HAP-1 (cell line): ENCODE measurements at regions not wholly inside any gene's neighbourhood (a gene's known extent, or its start where the extent isn't known, plus 50 kb on each side); places are given as distances from the start of the nearest gene placed in this dataset.

ENCODE experiments used
- DNase-seq, 2 experiments: peaks; one replicate each; pipeline ENCODE4 v3.0.0-alpha.2; 2016 to 2020; ENCODE audit warnings: low spot score in 2 of 2
- H3K27me3 ChIP-seq: fragments of 250-450 bp; sonication (Bioruptor Pico); 2 replicates; pipeline ENCODE4 v1.5.1; 2020; ENCODE audit warnings: low read depth, mild to moderate bottlenecking, moderate library complexity
- H3K36me3 ChIP-seq: fragments of 250-450 bp; sonication (Bioruptor Pico); replicated peaks from 2 replicates; pipeline ENCODE4 v1.5.1; 2020; ENCODE audit warnings: mild to moderate bottlenecking
- H3K4me1 ChIP-seq: fragments of 250-450 bp; sonication (Bioruptor Pico); 2 replicates; pipeline ENCODE4 v1.5.1; 2020; ENCODE audit warnings: mild to moderate bottlenecking
- H3K4me3 ChIP-seq: fragments of 250-450 bp; sonication (Bioruptor Pico); 2 replicates; pipeline ENCODE4 v1.5.1; 2020; ENCODE audit warnings: mild to moderate bottlenecking, moderate library complexity
- H3K9me3 ChIP-seq: fragments of 250-450 bp; sonication (Bioruptor Pico); 2 replicates; pipeline ENCODE4 v1.5.1; 2020; ENCODE audit warnings: mild to moderate bottlenecking, moderate library complexity
- in situ Hi-C: fragments of 300-500 bp; cut with MboI; formaldehyde crosslinking; loops from 3 replicates; pipeline ENCODE4 v1.14.3; 2020; ENCODE audit warnings: low sequenced_read_pairs, inconsistent platforms, mixed read lengths

GRCh38 chr2:20540587-20541293 is 93.9 kb downstream of the RHOB start:
- in situ Hi-C loops: no loop called here
- Histone ChIP-seq H3K4me1 (no peaks in the 10 kb centered on the region), H3K36me3 (no peaks in the 10 kb centered on the region), H3K27me3 (no peaks in the 10 kb centered on the region; the same call in 1 of the 2 replicates), H3K9me3 (no peaks in the 10 kb centered on the region), H3K4me3 (no peak overlapping the region)
- DNase-seq: no peak

- no peak for DNase-seq
These were observed 94.4 kb downstream of the RHOB start for GRCh38 chr2:20541294-20541640.

GRCh38 chr2:20541651-20542050 is 94.8 kb downstream of the RHOB start:
- no peaks in the 10 kb centered on the region for H3K4me1 ChIP-seq
- H3K4me3 ChIP-seq: no peak overlapping the region
- no peaks in the 10 kb centered on the region for H3K9me3 ChIP-seq
- in situ Hi-C loops: no loop called here
- no peaks in the 10 kb centered on the region for H3K36me3 ChIP-seq
- no peaks in the 10 kb centered on the region; the same call in 1 of the 2 replicates for H3K27me3 ChIP-seq
- DNase-seq: no peak

More at GRCh38 chr2:20541294-20541640, 94.4 kb downstream of the RHOB start:
- no peaks in the 10 kb centered on the region; the same call in 1 of the 2 replicates for H3K27me3 ChIP-seq
- H3K4me1 ChIP-seq: no peaks in the 10 kb centered on the region
- no peak overlapping the region for H3K4me3 ChIP-seq
- in situ Hi-C loops: no loop called here
- no peaks in the 10 kb centered on the region for H3K9me3 ChIP-seq
- no peaks in the 10 kb centered on the region for H3K36me3 ChIP-seq

GRCh38 chr2:20542269-20542668 is 95.4 kb downstream of the RHOB start:
- no peaks in the 10 kb centered on the region for H3K4me1 ChIP-seq
- H3K9me3 ChIP-seq: no peaks in the 10 kb centered on the region
- H3K27me3 ChIP-seq: peaks cover 2% of the 10 kb centered on the region; the same call in 1 of the 2 replicates
- H3K4me3 ChIP-seq: no peak overlapping the region
- no peak for DNase-seq
- in situ Hi-C loops: no loop called here
- no peaks in the 10 kb centered on the region for H3K36me3 ChIP-seq

- peaks cover 2% of the 10 kb centered on the region; the same call in 1 of the 2 replicates for H3K27me3 ChIP-seq
- in situ Hi-C loops: no loop called here
- no peak for DNase-seq
These were observed 96.0 kb downstream of the RHOB start for GRCh38 chr2:20542746-20543468.

GRCh38 chr2:20543469-20544152 is 96.7 kb downstream of the RHOB start:
- Histone ChIP-seq H3K36me3 (no peaks in the 10 kb centered on the region), H3K27me3 (peaks cover 2% of the 10 kb centered on the region; the same call in 1 of the 2 replicates), H3K9me3 (no peaks in the 10 kb centered on the region), H3K4me1 (no peaks in the 10 kb centered on the region), H3K4me3 (no peak overlapping the region)
- no peak for DNase-seq
- in situ Hi-C loops: no loop called here

More at GRCh38 chr2:20542746-20543468, 96.0 kb downstream of the RHOB start:
- no peaks in the 10 kb centered on the region for H3K9me3 ChIP-seq
- no peak overlapping the region for H3K4me3 ChIP-seq
- H3K4me1 ChIP-seq: no peaks in the 10 kb centered on the region
- H3K36me3 ChIP-seq: no peaks in the 10 kb centered on the region

- Histone ChIP-seq H3K27me3 (peaks cover 2% of the 10 kb centered on the region; the same call in 1 of the 2 replicates), H3K36me3 (no peaks in the 10 kb centered on the region), H3K4me3 (no peak overlapping the region), H3K4me1 (no peaks in the 10 kb centered on the region), H3K9me3 (no peaks in the 10 kb centered on the region)
- in situ Hi-C loops: no loop called here
- DNase-seq: no peak
These were observed 97.4 kb downstream of the RHOB start for GRCh38 chr2:20544153-20544747.

GRCh38 chr2:20549144-20549543 is 101.8 kb downstream of the HS1BP3 start:
- no peaks in the 10 kb centered on the region for H3K9me3 ChIP-seq
- no peaks in the 10 kb centered on the region for H3K4me1 ChIP-seq
- in situ Hi-C loops: no loop called here
- H3K27me3 ChIP-seq: peaks cover 2% of the 10 kb centered on the region; the same call in 1 of the 2 replicates
- DNase-seq: no peak
- H3K4me3 ChIP-seq: no peak overlapping the region
- H3K36me3 ChIP-seq: no peaks in the 10 kb centered on the region

GRCh38 chr2:20549691-20550348 is 101.1 kb downstream of the HS1BP3 start:
- no peaks in the 10 kb centered on the region for H3K9me3 ChIP-seq
- in situ Hi-C loops: no loop called here
- no peak overlapping the region for H3K4me3 ChIP-seq
- H3K36me3 ChIP-seq: no peaks in the 10 kb centered on the region
- no peaks in the 10 kb centered on the region for H3K4me1 ChIP-seq
- no peak for DNase-seq
- 0 out of 2 replicates have a peak, but pooled peaks cover 2% of the 10 kb centered on the region for H3K27me3 ChIP-seq

GRCh38 chr2:20551260-20551944 is 99.5 kb downstream of the HS1BP3 start:
- Histone ChIP-seq H3K36me3 (no peaks in the 10 kb centered on the region), H3K4me3 (no peak overlapping the region), H3K4me1 (peaks cover 2% of the 10 kb centered on the region), H3K9me3 (no peaks in the 10 kb centered on the region), H3K27me3 (peaks cover 2% of the 10 kb centered on the region; the same call in 1 of the 2 replicates)
- no peak for DNase-seq
- in situ Hi-C loops: no loop called here

GRCh38 chr2:20551945-20552328 is 99.0 kb downstream of the HS1BP3 start:
- in situ Hi-C loops: no loop called here
- peaks cover 6% of the 10 kb centered on the region for H3K4me1 ChIP-seq
- no peak for DNase-seq
- H3K9me3 ChIP-seq: no peaks in the 10 kb centered on the region
- H3K27me3 ChIP-seq: peaks cover 1% of the 10 kb centered on the region; the same call in 1 of the 2 replicates
- no peaks in the 10 kb centered on the region for H3K36me3 ChIP-seq
- H3K4me3 ChIP-seq: no peak overlapping the region

GRCh38 chr2:20552847-20553246 is 98.1 kb downstream of the HS1BP3 start:
- Histone ChIP-seq H3K27me3 (no peaks in the 10 kb centered on the region; the same call in 1 of the 2 replicates), H3K9me3 (no peaks in the 10 kb centered on the region), H3K4me1 (peaks cover 13% of the 10 kb centered on the region), H3K36me3 (no peaks in the 10 kb centered on the region), H3K4me3 (no peak overlapping the region)
- no peak for DNase-seq
- in situ Hi-C loops: no loop called here

- H3K36me3 ChIP-seq: no peaks in the 10 kb centered on the region
- in situ Hi-C loops: no loop called here
- H3K4me3 ChIP-seq: no peak overlapping the region
- H3K27me3 ChIP-seq: peaks cover 4% of the 10 kb centered on the region; the same call in 1 of the 2 replicates
- peaks cover 13% of the 10 kb centered on the region for H3K4me1 ChIP-seq
- DNase-seq: no peak
- H3K9me3 ChIP-seq: no peaks in the 10 kb centered on the region
These were observed 97.3 kb downstream of the HS1BP3 start for GRCh38 chr2:20553580-20553979.
